Mesendoderm (in vitro differentiated cells): ENCODE measurements at regions not wholly inside any gene's neighbourhood (a gene's known extent, or its start where the extent isn't known, plus 50 kb on each side); places are given as distances from the start of the nearest gene placed in this dataset.

Source experiments
- DNase-seq: peaks from one replicate; pipeline ENCODE4 v3.0.0; 2013
- H2AK5ac ChIP-seq: 2 replicates; pipeline ENCODE4 v1.6.1; 2013; ENCODE audit warnings: low read length, inconsistent platforms
- H2BK120ac ChIP-seq: 2 replicates; pipeline ENCODE4 v1.6.1; 2013; ENCODE audit warnings: low read depth, mild to moderate bottlenecking, low read length, moderate library complexity, mixed read lengths
- H2BK15ac ChIP-seq: replicated peaks from 2 replicates; pipeline ENCODE4 v1.6.1; 2013; ENCODE audit warnings: low read depth, mild to moderate bottlenecking, moderate library complexity
- H2BK5ac ChIP-seq: 2 replicates; pipeline ENCODE4 v1.6.1; 2013; ENCODE audit warnings: low read length, inconsistent platforms
- H3K18ac ChIP-seq: 2 replicates; pipeline ENCODE4 v1.6.1; 2013; ENCODE audit warnings: mild to moderate bottlenecking, low read length, mixed read lengths
- H3K23ac ChIP-seq: one replicate; pipeline ENCODE4 v1.6.1; 2013; ENCODE audit warnings: low read length
- H3K27ac ChIP-seq: 2 replicates; pipeline ENCODE4 v1.5.1; 2013; ENCODE audit warnings: low read depth, mild to moderate bottlenecking, inconsistent platforms, low read length, moderate library complexity
- H3K27me3 ChIP-seq: 2 replicates; pipeline ENCODE4 v1.6.1; 2013; ENCODE audit warnings: low read length, control low read depth, mild to moderate bottlenecking, inconsistent platforms; ENCODE audit not compliant: insufficient read depth, poor library complexity
- H3K36me3 ChIP-seq: 2 replicates; pipeline ENCODE4 v1.6.1; 2013; ENCODE audit warnings: low read length, inconsistent platforms; ENCODE audit not compliant: control insufficient read depth, insufficient read depth
- H3K4ac ChIP-seq: one replicate; pipeline ENCODE4 v1.6.1; 2013; ENCODE audit warnings: low read depth, mild to moderate bottlenecking, low read length, moderate library complexity
- H3K4me1 ChIP-seq: 2 replicates; pipeline ENCODE4 v1.6.1; 2013; ENCODE audit warnings: low read depth, low read length, inconsistent platforms; ENCODE audit not compliant: control insufficient read depth
- H3K4me2 ChIP-seq: 2 replicates; pipeline ENCODE4 v1.6.1; 2013; ENCODE audit warnings: low read length
- H3K4me3 ChIP-seq: 2 replicates; pipeline ENCODE4 v1.5.1; 2013; ENCODE audit warnings: mild to moderate bottlenecking, low read length
- H3K56ac ChIP-seq: one replicate; pipeline ENCODE4 v1.6.1; 2013; ENCODE audit warnings: low read length
- H3K79me1 ChIP-seq: 2 replicates; pipeline ENCODE4 v1.6.1; 2013; ENCODE audit warnings: low read length, inconsistent platforms
- H3K79me2 ChIP-seq: 2 replicates; pipeline ENCODE4 v1.6.1; 2013; ENCODE audit warnings: mild to moderate bottlenecking, low read length; ENCODE audit not compliant: control insufficient read depth, insufficient read depth
- H3K9ac ChIP-seq: 2 replicates; pipeline ENCODE4 v1.6.1; 2013; ENCODE audit warnings: low read length, inconsistent platforms
- H4K5ac ChIP-seq: one replicate; pipeline ENCODE4 v1.6.1; 2013; ENCODE audit warnings: low read length
- H4K8ac ChIP-seq: one replicate; pipeline ENCODE4 v1.6.1; 2013; ENCODE audit warnings: low read depth, mild to moderate bottlenecking, control low read depth, low read length, moderate library complexity
- WGBS: extraction: QIAGEN DNeasy Blood & Tissue Kit; methylation state at CpG from one replicate; pipeline ENCODE4 v1.1.7; 2013; ENCODE audit warnings: low lambda C conversion rate, missing lambda C conversion rate; ENCODE audit not compliant: insufficient coverage; ENCODE audit errors: extremely low coverage; 5-methylcytosine and 5-hydroxymethylcytosine counted together

- H4K5ac ChIP-seq: no peak overlapping the region
- H3K23ac ChIP-seq: no peak overlapping the region
- no peak overlapping the region for H3K4ac ChIP-seq
- no peaks in the 10 kb centered on the region for H3K79me2 ChIP-seq
- no peak overlapping the region for H2BK120ac ChIP-seq
- H2AK5ac ChIP-seq: no peak overlapping the region
- no peaks in the 10 kb centered on the region for H3K36me3 ChIP-seq
- H3K4me2 ChIP-seq: no peak overlapping the region
- H4K8ac ChIP-seq: no peak overlapping the region
- no peak overlapping the region for H2BK5ac ChIP-seq
- no peak overlapping the region for H3K9ac ChIP-seq
- WGBS: no CpG with 5 or more reads among the region's 2 CpGs
- H3K27ac ChIP-seq: no peak overlapping the region
- peak; percentile 45 for DNase-seq
- H3K18ac ChIP-seq: no peak overlapping the region
- H3K56ac ChIP-seq: no peak overlapping the region
- H3K4me3 ChIP-seq: no peak overlapping the region
- peaks cover 31% of the 10 kb centered on the region for H3K4me1 ChIP-seq
- no peaks in the 10 kb centered on the region for H3K27me3 ChIP-seq
- H2BK15ac ChIP-seq: no peak overlapping the region
- no peaks in the 10 kb centered on the region for H3K79me1 ChIP-seq
These were observed 89.0 kb upstream of the BCAR3 start for GRCh38 chr1:93770640-93771039.

GRCh38 chr1:93769777-93770176, 88.1 kb upstream of the BCAR3 start:
- DNase-seq: peak; percentile 50
- Histone ChIP-seq H3K36me3 (no peaks in the 10 kb centered on the region), H4K8ac (no peak overlapping the region), H3K4me1 (peaks cover 31% of the 10 kb centered on the region), H3K9ac (no peak overlapping the region), H3K27me3 (no peaks in the 10 kb centered on the region), H4K5ac (no peak overlapping the region), H3K18ac (no peak overlapping the region), H2AK5ac (no peak overlapping the region), H3K4me2 (no peak overlapping the region), H3K79me1 (no peaks in the 10 kb centered on the region), H3K56ac (peak overlapping the region; percentile 54), H2BK120ac (no peak overlapping the region), H3K27ac (peak overlapping the region; percentile 43), H3K4ac (no peak overlapping the region), H2BK5ac (peak overlapping the region; percentile 31), H3K79me2 (no peaks in the 10 kb centered on the region), H3K4me3 (no peak overlapping the region), H3K23ac (no peak overlapping the region), H2BK15ac (no peak overlapping the region)
- no CpG with 5 or more reads among the region's 2 CpGs for WGBS

- Histone ChIP-seq H2BK5ac (peak overlapping the region; percentile 81), H3K4me3 (no peak overlapping the region), H3K56ac (peak overlapping the region; percentile 72), H2AK5ac (peak overlapping the region; percentile 70), H4K5ac (no peak overlapping the region), H3K18ac (peak overlapping the region; percentile 56), H3K4me2 (no peak overlapping the region), H3K23ac (no peak overlapping the region), H3K27me3 (no peaks in the 10 kb centered on the region), H2BK15ac (no peak overlapping the region), H4K8ac (no peak overlapping the region), H3K36me3 (no peaks in the 10 kb centered on the region), H3K9ac (peak overlapping the region; percentile 13), H2BK120ac (peak overlapping the region; percentile 84), H3K4ac (no peak overlapping the region), H3K27ac (peak overlapping the region; percentile 81), H3K79me2 (no peaks in the 10 kb centered on the region), H3K4me1 (peaks cover 31% of the 10 kb centered on the region), H3K79me1 (no peaks in the 10 kb centered on the region)
- peak; percentile 84 for DNase-seq
- no CpG with 5 or more reads among the region's 6 CpGs for WGBS
These were observed 86.8 kb upstream of the BCAR3 start for GRCh38 chr1:93768380-93768863.

GRCh38 chr1:93766451-93766850, 84.8 kb upstream of the BCAR3 start:
- H3K9ac ChIP-seq: peak overlapping the region; percentile 2
- no peak overlapping the region for H3K4me2 ChIP-seq
- peak overlapping the region; percentile 62 for H3K56ac ChIP-seq
- no peak overlapping the region for H4K8ac ChIP-seq
- H2BK5ac ChIP-seq: peak overlapping the region; percentile 69
- H2BK15ac ChIP-seq: no peak overlapping the region
- H2BK120ac ChIP-seq: no peak overlapping the region
- no peak overlapping the region for H4K5ac ChIP-seq
- H3K4me1 ChIP-seq: peaks cover 31% of the 10 kb centered on the region
- no peak overlapping the region for H3K23ac ChIP-seq
- H3K27ac ChIP-seq: peak overlapping the region; percentile 12
- H3K18ac ChIP-seq: peak overlapping the region; percentile 8
- no peaks in the 10 kb centered on the region for H3K27me3 ChIP-seq
- H3K79me2 ChIP-seq: no peaks in the 10 kb centered on the region
- H3K79me1 ChIP-seq: no peaks in the 10 kb centered on the region
- H3K36me3 ChIP-seq: no peaks in the 10 kb centered on the region
- H3K4me3 ChIP-seq: no peak overlapping the region
- WGBS: no CpG with 5 or more reads among the region's 7 CpGs
- peak; percentile 79 for DNase-seq
- H3K4ac ChIP-seq: no peak overlapping the region
- peak overlapping the region; percentile 47 for H2AK5ac ChIP-seq

GRCh38 chr1:93765099-93765498, 83.5 kb upstream of the BCAR3 start:
- Histone ChIP-seq H2BK15ac (no peak overlapping the region), H2BK5ac (no peak overlapping the region), H3K79me1 (no peaks in the 10 kb centered on the region), H3K27me3 (no peaks in the 10 kb centered on the region), H3K4me1 (peaks cover 28% of the 10 kb centered on the region), H3K4me2 (no peak overlapping the region), H3K56ac (no peak overlapping the region), H2BK120ac (no peak overlapping the region), H3K23ac (no peak overlapping the region), H3K18ac (no peak overlapping the region), H3K79me2 (no peaks in the 10 kb centered on the region), H3K9ac (no peak overlapping the region), H3K27ac (no peak overlapping the region), H4K5ac (no peak overlapping the region), H3K4ac (no peak overlapping the region), H2AK5ac (no peak overlapping the region), H3K36me3 (no peaks in the 10 kb centered on the region), H4K8ac (no peak overlapping the region), H3K4me3 (no peak overlapping the region)
- no peak for DNase-seq

GRCh38 chr1:93764366-93764750, 82.7 kb upstream of the BCAR3 start:
- no CpG with 5 or more reads among the region's 5 CpGs for WGBS
- H3K23ac ChIP-seq: no peak overlapping the region
- H3K27ac ChIP-seq: no peak overlapping the region
- no peak overlapping the region for H3K9ac ChIP-seq
- no peak overlapping the region for H2BK120ac ChIP-seq
- H4K5ac ChIP-seq: no peak overlapping the region
- H3K27me3 ChIP-seq: no peaks in the 10 kb centered on the region
- H2BK15ac ChIP-seq: no peak overlapping the region
- no peaks in the 10 kb centered on the region for H3K79me2 ChIP-seq
- H4K8ac ChIP-seq: no peak overlapping the region
- H3K36me3 ChIP-seq: no peaks in the 10 kb centered on the region
- H3K4me3 ChIP-seq: no peak overlapping the region
- H3K79me1 ChIP-seq: no peaks in the 10 kb centered on the region
- no peak overlapping the region for H2AK5ac ChIP-seq
- H3K4ac ChIP-seq: no peak overlapping the region
- DNase-seq: no peak
- H3K18ac ChIP-seq: no peak overlapping the region
- H3K4me1 ChIP-seq: peaks cover 21% of the 10 kb centered on the region
- H3K4me2 ChIP-seq: no peak overlapping the region
- no peak overlapping the region for H3K56ac ChIP-seq
- no peak overlapping the region for H2BK5ac ChIP-seq
